VCaP (cell line): ENCODE measurements at regions not wholly inside any gene's neighbourhood (a gene's known extent, or its start where the extent isn't known, plus 50 kb on each side); places are given as distances from the start of the nearest gene placed in this dataset.

Source experiments
- H3K27ac ChIP-seq: fragments of 450-650 bp; 2 replicates; pipeline ENCODE4 v1.5.1; 2017
- TF ChIP-seq, protein P1 (sequence below): fragments of 450-650 bp; conservative IDR thresholded peaks from 2 replicates; pipeline ENCODE4 v1.5.1; 2017; ENCODE audit warnings: mild to moderate bottlenecking, moderate library complexity

DNA sequence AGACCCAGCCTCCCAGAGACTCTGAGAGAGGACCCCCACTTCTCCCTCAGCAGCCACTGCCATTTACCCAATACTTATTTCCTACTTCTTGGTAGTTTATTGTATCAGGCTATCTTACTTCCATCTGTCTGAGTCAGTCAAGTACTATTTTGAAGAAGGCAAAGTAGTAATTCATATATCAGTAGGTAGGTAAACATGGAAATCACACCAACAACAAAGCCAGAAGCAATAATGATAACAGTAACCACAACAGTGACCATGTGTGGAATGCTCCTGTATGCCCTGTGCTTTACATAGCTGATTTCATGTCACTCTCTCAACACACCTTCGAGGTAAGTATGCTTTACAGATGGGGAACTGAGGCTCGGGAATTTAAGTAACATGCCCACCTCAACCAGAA lies 173.0 kb downstream of the BCL11A start:
- TF ChIP-seq, protein P1, sequence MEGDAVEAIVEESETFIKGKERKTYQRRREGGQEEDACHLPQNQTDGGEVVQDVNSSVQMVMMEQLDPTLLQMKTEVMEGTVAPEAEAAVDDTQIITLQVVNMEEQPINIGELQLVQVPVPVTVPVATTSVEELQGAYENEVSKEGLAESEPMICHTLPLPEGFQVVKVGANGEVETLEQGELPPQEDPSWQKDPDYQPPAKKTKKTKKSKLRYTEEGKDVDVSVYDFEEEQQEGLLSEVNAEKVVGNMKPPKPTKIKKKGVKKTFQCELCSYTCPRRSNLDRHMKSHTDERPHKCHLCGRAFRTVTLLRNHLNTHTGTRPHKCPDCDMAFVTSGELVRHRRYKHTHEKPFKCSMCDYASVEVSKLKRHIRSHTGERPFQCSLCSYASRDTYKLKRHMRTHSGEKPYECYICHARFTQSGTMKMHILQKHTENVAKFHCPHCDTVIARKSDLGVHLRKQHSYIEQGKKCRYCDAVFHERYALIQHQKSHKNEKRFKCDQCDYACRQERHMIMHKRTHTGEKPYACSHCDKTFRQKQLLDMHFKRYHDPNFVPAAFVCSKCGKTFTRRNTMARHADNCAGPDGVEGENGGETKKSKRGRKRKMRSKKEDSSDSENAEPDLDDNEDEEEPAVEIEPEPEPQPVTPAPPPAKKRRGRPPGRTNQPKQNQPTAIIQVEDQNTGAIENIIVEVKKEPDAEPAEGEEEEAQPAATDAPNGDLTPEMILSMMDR, result no peak
- no peak overlapping the region for H3K27ac ChIP-seq

DNA sequence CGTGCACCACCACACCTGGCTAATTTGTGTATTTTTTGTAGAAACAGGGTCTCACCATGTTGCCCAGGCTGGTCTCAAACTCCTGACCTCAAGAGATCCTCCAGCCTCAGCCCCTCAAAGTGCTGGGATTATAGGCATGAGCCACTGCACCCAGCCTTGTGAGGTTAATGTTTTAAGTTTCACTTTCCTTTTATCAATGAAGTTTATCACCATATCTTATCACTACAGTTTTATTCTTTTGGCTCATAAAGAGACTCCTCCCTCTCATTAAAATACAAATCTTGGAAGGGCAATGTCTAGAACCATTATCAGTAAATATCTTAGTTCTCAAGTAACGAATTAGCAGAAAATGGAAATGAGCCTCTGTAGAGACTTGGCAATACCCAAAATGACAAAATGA lies 173.8 kb downstream of the BCL11A start:
- H3K27ac ChIP-seq, result no peak overlapping the region
- TF ChIP-seq, protein P1, result no peak

DNA sequence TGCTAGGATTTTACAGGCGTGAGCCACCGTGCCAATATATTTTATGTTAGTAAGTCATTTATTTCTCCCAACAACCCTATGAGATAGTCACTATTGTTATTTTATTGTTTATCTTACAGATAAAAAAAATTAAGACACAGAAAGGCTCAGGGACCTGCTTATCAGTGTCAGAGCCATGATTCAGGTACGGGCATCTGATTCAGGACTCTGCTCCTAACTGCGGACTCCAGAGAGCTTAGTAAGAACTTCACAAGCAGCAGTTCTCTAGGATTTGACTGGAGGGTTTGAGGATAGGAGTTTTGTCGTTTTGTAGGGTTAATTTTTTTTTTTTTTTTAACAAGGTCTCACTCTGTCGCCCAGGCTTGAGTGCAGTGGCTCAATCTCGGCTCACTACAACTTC lies 174.2 kb downstream of the BCL11A start:
- TF ChIP-seq, protein P1, result no peak
- no peak overlapping the region for H3K27ac ChIP-seq

DNA sequence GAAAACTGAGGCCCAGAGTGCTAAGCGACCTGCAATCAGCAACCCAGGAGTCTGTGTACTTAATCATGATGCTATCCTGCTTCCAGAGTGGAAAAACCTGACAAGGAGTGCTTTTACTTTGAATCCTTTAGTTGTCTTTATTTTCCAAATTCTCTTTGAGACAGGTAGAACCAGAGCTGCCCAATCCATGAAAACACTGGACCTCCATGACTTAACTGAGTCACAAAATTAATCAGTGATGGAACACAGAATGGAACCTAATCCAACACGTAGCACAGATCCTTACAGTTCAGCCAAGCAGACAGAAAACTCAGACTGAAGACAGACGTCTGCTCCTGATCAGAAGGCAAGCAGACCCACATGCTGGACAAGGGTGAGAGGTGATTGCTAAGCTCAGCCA lies 175.6 kb downstream of the BCL11A start:
- TF ChIP-seq, protein P1, result no peak
- H3K27ac ChIP-seq, result no peak overlapping the region

DNA sequence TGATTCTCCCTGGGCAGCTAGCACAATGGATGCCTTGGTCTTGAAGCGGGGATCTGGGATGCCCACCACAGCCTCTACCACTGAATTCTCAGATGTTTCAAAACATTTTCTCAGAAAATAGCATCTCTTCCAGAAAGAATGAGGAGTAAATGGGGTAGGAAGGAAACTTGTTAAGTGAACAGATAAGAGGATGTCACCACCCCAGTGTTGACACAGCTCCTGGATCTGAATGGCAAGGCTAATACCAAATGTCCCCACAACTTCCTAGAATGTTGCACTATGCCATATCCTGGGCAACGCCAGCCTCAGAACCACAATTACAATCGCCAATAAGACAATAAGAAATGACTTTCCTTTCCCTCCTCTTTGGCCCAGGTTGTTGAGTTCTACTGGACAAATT lies 177.2 kb downstream of the BCL11A start:
- TF ChIP-seq, protein P1, result no peak
- no peak overlapping the region for H3K27ac ChIP-seq

DNA sequence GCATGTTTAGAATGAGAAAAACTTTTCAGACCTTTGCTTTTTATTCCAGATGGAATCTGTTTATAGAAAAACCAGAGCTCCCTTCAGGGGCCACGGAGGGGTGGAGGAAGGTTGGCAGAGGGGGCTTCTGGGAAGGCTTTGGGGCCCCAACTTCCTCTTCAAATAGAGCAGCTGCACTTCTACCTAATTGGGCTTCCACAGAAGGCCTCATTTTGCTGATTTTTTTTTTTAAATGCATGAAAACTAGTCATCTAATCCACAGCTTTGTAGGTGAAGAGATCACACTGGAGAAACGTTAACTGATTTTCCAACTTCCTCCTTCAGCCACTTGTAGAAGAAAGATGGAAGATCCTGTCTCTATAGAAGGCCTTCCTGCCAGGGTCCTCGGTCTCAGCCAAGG lies 181.8 kb downstream of the BCL11A start:
- H3K27ac ChIP-seq, result no peak overlapping the region
- TF ChIP-seq, protein P1, result no peak

DNA sequence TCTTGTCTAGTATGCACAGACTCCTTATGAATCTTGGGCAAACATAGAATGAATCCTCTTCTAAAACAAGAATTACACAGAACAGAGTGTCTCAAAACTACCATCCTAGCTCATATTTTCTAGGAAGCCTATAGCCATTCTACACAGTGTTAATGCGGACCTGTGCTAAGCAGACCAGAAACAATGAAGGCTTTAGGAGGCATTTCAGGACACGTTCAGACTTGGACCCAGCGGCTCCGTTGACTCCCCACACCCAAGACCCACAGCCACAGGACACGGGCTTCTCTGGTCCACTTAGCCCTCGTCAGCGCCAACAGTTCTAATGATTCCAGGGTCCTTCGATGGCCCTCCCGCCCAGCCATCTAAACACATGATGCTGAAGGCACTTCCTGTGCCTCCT lies 182.2 kb downstream of the BCL11A start:
- H3K27ac ChIP-seq, result no peak overlapping the region
- TF ChIP-seq, protein P1, result no peak

DNA sequence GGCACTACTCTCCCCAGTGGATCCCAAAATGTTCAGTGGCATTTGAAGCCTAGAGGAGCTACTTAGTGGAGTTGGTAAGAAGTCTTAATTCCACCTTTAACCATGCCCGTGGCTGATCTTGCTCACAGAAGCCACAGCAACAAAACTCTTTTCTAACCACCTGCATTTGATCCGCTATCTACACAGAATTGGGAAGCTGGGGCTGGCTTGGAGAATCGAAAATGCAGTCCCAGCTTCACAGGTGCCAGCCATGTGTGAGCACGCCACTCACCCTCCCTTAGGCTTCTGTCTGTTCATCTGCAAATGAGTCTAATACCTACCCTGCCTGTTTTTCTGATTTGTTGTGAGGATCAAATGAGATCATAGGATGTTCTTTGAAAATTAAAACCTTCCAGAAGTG lies 182.6 kb downstream of the BCL11A start:
- no peak overlapping the region for H3K27ac ChIP-seq
- TF ChIP-seq, protein P1, result no peak
